GM12873 (cell line): ENCODE measurements at regions not wholly inside any gene's neighbourhood (a gene's known extent, or its start where the extent isn't known, plus 50 kb on each side); places are given as distances from the start of the nearest gene placed in this dataset.

Source experiments
- TF ChIP-seq, protein P1 (sequence below): IDR thresholded peaks from 2 replicates; pipeline ENCODE4 v1.5.1; 2012; ENCODE audit warnings: low read depth, mild to moderate bottlenecking, moderate library complexity, low read length, control low read depth; ENCODE audit not compliant: insufficient read depth; ENCODE audit errors: missing control alignments

DNA sequence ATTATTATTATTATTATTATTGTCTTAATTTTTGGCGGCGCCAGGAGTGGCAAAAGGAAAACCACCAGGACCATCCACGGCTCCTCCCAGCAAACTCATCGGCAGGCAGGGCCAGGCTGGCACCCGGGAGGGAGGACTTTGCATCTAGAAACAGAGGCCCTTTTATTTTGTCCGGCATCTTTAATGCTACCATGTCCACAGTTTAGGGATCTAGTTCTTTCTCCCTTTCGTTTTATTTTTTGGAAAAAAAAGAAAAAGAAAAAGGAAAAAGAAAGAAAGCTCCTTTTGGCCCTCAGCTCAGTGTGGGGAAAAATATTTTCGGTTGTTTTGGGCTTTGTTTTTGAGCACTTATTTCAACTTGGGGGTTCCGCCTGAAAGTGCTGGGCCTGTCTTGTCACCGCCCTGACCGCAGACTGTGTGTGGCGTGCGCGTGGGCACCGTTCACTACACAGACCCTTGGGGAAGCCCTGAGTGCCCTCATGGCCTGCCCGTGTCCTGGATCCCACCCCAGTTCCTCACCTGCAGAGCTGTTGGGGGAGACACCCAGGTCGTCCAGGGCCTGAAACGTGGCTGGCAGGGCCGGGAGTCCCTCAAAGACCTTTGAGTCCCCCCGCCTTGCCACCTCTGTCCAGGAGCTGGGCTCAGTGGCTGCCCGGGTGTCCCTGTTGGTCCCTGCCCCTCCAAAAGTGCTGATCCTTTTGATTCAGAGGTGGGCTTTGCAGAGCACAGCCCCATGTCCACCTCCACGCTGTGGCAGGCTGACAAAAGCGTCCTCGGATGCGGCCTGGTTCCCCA is 69.1 kb upstream of the PPARA start:
- TF ChIP-seq, protein P1, sequence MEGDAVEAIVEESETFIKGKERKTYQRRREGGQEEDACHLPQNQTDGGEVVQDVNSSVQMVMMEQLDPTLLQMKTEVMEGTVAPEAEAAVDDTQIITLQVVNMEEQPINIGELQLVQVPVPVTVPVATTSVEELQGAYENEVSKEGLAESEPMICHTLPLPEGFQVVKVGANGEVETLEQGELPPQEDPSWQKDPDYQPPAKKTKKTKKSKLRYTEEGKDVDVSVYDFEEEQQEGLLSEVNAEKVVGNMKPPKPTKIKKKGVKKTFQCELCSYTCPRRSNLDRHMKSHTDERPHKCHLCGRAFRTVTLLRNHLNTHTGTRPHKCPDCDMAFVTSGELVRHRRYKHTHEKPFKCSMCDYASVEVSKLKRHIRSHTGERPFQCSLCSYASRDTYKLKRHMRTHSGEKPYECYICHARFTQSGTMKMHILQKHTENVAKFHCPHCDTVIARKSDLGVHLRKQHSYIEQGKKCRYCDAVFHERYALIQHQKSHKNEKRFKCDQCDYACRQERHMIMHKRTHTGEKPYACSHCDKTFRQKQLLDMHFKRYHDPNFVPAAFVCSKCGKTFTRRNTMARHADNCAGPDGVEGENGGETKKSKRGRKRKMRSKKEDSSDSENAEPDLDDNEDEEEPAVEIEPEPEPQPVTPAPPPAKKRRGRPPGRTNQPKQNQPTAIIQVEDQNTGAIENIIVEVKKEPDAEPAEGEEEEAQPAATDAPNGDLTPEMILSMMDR, result no peak

DNA sequence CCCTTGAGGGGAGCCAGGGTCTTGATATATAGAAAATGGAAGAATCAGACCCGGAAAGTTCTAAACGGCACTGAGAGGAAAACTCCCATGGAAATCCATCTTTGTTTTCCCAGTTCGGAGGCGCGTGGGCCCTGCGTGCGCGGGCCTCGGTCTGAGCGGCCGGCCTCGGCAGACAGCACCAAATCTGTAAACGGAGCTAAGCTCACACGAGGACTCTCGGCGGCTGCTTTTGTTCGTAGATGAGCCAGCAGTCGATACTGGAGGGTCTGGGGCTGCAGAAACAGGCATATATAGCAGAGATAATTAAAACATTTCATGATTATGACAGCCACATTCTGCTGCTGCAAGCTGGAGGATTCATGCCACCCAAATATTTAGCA is 68.5 kb upstream of the PPARA start:
- TF ChIP-seq, protein P1, result no peak

DNA sequence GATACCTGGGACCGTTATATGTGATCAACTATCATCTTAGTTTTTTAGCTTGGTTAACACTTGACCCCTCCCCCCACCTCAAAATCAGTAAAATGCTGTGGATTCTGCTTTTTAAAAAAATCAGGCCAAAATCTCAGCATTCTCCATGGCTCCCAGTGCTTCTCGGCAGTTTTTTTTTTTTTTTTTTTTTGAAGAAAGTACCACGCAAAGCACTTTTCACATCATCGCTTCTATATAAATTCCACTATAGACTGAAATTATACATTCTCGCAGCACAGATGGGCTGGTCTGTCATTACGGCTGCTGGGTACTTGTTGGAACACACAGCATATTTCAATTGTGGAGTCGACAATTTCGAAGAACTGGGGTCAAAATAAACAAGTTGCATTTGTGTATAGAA is 67.7 kb upstream of the PPARA start:
- TF ChIP-seq, protein P1, result no peak

DNA sequence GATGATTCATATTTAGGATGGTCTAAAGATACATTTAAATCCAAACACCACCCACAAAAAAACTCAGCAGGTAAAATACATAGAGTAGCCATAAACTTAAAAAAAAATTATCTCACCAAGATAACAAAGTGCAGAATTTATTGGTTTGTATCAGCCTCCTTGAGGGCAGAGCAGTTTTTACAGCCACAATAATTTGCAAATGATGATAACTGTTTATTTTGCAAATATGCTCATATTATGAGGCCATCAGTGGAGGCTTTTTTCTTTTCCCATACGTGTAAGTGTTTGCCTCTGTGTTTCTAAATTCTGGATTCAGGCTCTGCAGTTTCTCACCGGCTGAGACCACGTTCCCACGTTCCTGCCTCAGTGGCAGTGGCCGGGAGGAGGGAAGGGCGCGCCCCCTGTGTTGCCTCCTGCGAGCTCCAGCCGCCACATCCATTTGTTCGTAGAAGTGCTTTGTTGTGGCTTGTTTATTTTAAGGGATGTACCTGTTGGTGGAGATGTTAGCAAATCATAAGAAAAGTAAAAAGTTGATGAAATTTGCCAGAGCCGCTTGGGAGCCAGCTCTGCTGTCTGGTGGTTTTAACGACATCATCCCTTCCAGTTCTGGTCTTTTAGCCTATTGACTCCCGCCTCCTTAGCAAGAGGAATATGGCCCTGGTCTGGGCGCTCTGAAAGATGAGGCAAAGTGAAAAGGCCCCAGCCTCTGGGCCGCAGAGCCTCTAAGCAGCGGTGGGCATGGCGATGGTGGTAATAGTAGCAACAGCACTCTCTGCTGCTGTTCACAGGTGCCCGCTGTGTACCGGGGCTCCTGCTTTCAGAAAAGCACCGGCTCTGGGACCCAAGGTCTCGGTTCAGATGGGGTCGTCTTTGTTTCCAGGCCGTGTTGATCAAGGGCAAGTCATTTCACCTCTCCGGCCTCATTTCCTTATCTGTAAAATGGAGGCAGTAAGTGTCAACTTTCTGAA is 66.7 kb upstream of the PPARA start:
- TF ChIP-seq, protein P1, result no peak

DNA sequence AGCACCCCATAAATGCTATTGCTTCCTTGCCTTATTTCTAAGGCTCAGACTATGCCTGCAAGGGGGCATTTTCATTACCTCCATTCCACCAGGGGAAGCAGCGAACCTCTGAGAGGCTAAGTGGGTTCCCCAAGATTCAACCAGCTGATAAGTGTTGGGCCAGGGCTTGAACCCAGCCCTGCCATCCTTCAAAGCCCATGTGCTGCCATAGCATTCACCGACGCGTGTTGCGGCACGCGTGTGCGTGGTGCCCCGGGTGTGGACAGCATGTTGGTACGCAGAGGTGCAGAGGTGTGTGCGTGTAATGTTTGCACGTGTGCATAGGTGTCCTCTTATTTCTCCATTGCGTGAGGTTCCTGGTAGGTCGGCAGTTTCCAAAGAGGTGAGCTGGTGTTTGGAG is 66.0 kb upstream of the PPARA start:
- TF ChIP-seq, protein P1, result no peak

DNA sequence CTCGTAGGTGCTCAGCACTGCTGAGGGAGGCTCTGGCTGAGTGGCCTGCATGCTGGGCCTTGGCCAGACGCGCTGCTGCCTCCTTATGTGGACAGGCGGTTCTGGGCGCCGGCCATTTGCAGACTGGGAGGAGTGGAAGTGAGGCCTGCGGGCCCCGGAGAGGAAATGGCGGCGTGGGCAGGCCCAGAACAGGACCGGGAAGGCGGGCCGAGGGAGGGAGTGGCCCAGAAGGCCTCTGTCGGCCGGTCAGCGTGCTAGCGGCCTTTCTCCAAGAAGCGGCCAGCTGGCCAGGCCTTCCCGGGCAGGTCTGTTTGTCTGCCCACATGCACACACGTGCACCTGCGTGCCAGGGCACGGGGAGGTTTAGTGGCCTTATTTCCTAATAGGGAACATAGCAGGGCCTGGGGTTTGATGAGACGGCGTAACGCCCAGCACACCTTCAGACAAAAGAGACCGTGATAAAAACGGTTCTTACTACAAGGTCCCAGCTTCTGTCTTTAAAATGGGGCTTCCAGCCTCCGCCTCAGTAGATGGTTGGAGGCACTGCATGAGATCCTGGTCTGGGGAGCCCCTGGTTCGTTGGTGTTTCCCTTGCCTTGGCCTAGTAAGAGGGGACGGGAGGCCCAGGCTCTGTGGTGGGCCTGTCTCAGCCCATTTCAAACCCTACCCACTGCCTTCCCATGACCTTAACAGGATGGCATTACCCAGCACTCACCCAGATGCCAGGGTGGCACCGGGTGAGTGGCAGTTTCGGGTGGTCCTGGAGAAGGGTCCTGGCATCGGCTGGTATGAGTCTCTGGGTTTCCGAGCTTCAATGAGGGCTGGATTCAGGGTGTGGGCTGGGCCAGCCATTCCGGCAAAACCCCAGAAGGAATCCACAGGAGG is 65.1 kb upstream of the PPARA start:
- TF ChIP-seq, protein P1, result no peak
